ENCODE measurements at regions not wholly inside any gene's neighbourhood (a gene's known extent, or its start where the extent isn't known, plus 50 kb on each side); places are given as distances from the start of the nearest gene placed in this dataset.

GRCh38 chr12:127074161-127074560 lies 1192.8 kb upstream of the TMEM132C start:
- Histone ChIP-seq H3K27me3 (peaks cover 0 to 2% (median 0%) of the 10 kb centered on the region in 3 donors), H3K9me3 (no peaks in the 10 kb centered on the region), H3K36me3 (no peaks in the 10 kb centered on the region), H3K27ac (no peak overlapping the region), H3K4me1 (no peaks in the 10 kb centered on the region), H3K4me3 (no peak overlapping the region)
- intact Hi-C loops (cut with DNase I; ENCODE audit: low total_unique reads): no loop called here
- 71 to 75% (median 74%) methylated on average over 2 of the region's 2 CpGs for WGBS, 5 donors
- DNase-seq: no peak
- no peak for TF ChIP-seq CTCF (IDR thresholded peaks at IDR 0.05)

GRCh38 chr12:127075981-127076380 lies 1191.0 kb upstream of the TMEM132C start:
- H3K4me1 ChIP-seq: no peaks in the 10 kb centered on the region
- WGBS, 5 donors: 84 to 94% (median 90%) methylated on average over 4 of the region's 4 CpGs
- H3K9me3 ChIP-seq: no peaks in the 10 kb centered on the region

GRCh38 chr12:127077262-127078045 lies 1189.5 kb upstream of the TMEM132C start:
- DNase-seq: no peak
- H3K36me3 ChIP-seq: no peaks in the 10 kb centered on the region
- H3K27me3 ChIP-seq: peaks cover 0 to 2% (median 0%) of the 10 kb centered on the region in 3 donors
- H3K4me1 ChIP-seq: no peaks in the 10 kb centered on the region
- no peaks in the 10 kb centered on the region for H3K9me3 ChIP-seq
- WGBS, 5 donors: 56 to 69% (median 62%) methylated on average over 5 of the region's 5 CpGs
- H3K4me3 ChIP-seq: no peak overlapping the region
- TF ChIP-seq POLR2AphosphoS5 (IDR thresholded peaks at IDR 0.05) (no peak), EP300 (IDR thresholded peaks at IDR 0.05) (no peak), POLR2A (IDR thresholded peaks at IDR 0.05) (no peak), CTCF (IDR thresholded peaks at IDR 0.05) (no peak)
- intact Hi-C loops (cut with DNase I; ENCODE audit: low total_unique reads): no loop called here
- no peak overlapping the region for H3K27ac ChIP-seq

More at GRCh38 chr12:127075981-127076380, 1191.0 kb upstream of the TMEM132C start:
- no peak overlapping the region for H3K4me3 ChIP-seq
- no peak for DNase-seq
- no peak overlapping the region for H3K27ac ChIP-seq
- peaks cover 0 to 2% (median 0%) of the 10 kb centered on the region in 3 donors for H3K27me3 ChIP-seq
- no peaks in the 10 kb centered on the region for H3K36me3 ChIP-seq
- TF ChIP-seq POLR2A (IDR thresholded peaks at IDR 0.05) (no peak), CTCF (IDR thresholded peaks at IDR 0.05) (no peak), POLR2AphosphoS5 (IDR thresholded peaks at IDR 0.05) (no peak), EP300 (IDR thresholded peaks at IDR 0.05) (no peak)
- intact Hi-C loops (cut with DNase I; ENCODE audit: low total_unique reads): no loop called here

GRCh38 chr12:127078577-127079350 lies 1188.2 kb upstream of the TMEM132C start:
- Histone ChIP-seq H3K27me3 (peaks cover 0 to 2% (median 0%) of the 10 kb centered on the region in 3 donors), H3K4me1 (peaks cover 0 to 10% (median 4%) of the 10 kb centered on the region in 4 donors), H3K27ac (no peak overlapping the region), H3K4me3 (no peak overlapping the region), H3K36me3 (no peaks in the 10 kb centered on the region), H3K9me3 (no peaks in the 10 kb centered on the region)
- DNase-seq: peak in 1 of 2 donors; percentile 26
- TF ChIP-seq EP300 (IDR thresholded peaks at IDR 0.05) (no peak), POLR2AphosphoS5 (IDR thresholded peaks at IDR 0.05) (no peak), CTCF (IDR thresholded peaks at IDR 0.05) (no peak), POLR2A (IDR thresholded peaks at IDR 0.05) (no peak)
- WGBS, 5 donors: 60 to 89% (median 73%) methylated on average over 5 of the region's 5 CpGs
- intact Hi-C loops (cut with DNase I; ENCODE audit: low total_unique reads): no loop called here

Measured in stomach (tissue), 8 donors.